ENCODE measurements at regions not wholly inside any gene's neighbourhood (a gene's known extent, or its start where the extent isn't known, plus 50 kb on each side); places are given as distances from the start of the nearest gene placed in this dataset.
"Not testable (repeated sequence)": the region's sequence is repeated elsewhere in the genome, so short reads cannot be mapped to it uniquely, and the experiment has no call there.

GRCh38 chr1:96565546-96565945 lies 156.0 kb upstream of the PTBP2 start:
- H3K36me3 ChIP-seq (ENCODE audit: insufficient read depth, low read length) = no peaks in the 10 kb centered on the region
- H3K27ac ChIP-seq = no peak overlapping the region
- H3K4me3 ChIP-seq = no peak overlapping the region
- no peak overlapping the region for H3K9ac ChIP-seq (ENCODE audit: insufficient read length)
- DNase-seq (ENCODE audit: low read depth, low spot score) = no peak
- H3K9me3 ChIP-seq (ENCODE audit: low read depth, low read length) = no peaks in the 10 kb centered on the region
- TF ChIP-seq POLR2AphosphoS5 (IDR thresholded peaks at IDR 0.05; ENCODE audit: borderline replicate concordance, low read depth, low read length) (no peak), FOXP2 (optimal IDR thresholded peaks at IDR 0.05; ENCODE audit: control extremely low read depth, extremely low read length, insufficient read depth) (no peak), EZH2 (IDR thresholded peaks at IDR 0.05) (no peak)

GRCh38 chr1:96568639-96569038 lies 152.9 kb upstream of the PTBP2 start:
- no peak overlapping the region for H3K4me3 ChIP-seq
- H3K9me3 ChIP-seq (ENCODE audit: low read depth, low read length) = no peaks in the 10 kb centered on the region
- no peak overlapping the region for H3K9ac ChIP-seq (ENCODE audit: insufficient read length)
- DNase-seq (ENCODE audit: low read depth, low spot score) = no peak
- H3K27ac ChIP-seq = no peak overlapping the region
- TF ChIP-seq FOXP2 (optimal IDR thresholded peaks at IDR 0.05; ENCODE audit: control extremely low read depth, extremely low read length, insufficient read depth) (no peak), POLR2AphosphoS5 (IDR thresholded peaks at IDR 0.05; ENCODE audit: borderline replicate concordance, low read depth, low read length) (no peak), EZH2 (IDR thresholded peaks at IDR 0.05) (no peak)
- no peaks in the 10 kb centered on the region for H3K36me3 ChIP-seq (ENCODE audit: insufficient read depth, low read length)

- H3K36me3 ChIP-seq (ENCODE audit: insufficient read depth, low read length) = no peaks in the 10 kb centered on the region
- no peak for DNase-seq (ENCODE audit: low read depth, low spot score)
- H3K4me3 ChIP-seq = no peak overlapping the region
- no peak overlapping the region for H3K27ac ChIP-seq
- no peak overlapping the region for H3K9ac ChIP-seq (ENCODE audit: insufficient read length)
- TF ChIP-seq FOXP2 (optimal IDR thresholded peaks at IDR 0.05; ENCODE audit: control extremely low read depth, extremely low read length, insufficient read depth) (no peak), EZH2 (IDR thresholded peaks at IDR 0.05) (no peak)
- no peaks in the 10 kb centered on the region for H3K9me3 ChIP-seq (ENCODE audit: low read depth, low read length)
These were observed 152.3 kb upstream of the PTBP2 start for GRCh38 chr1:96569288-96569687.

GRCh38 chr1:96579636-96580035 lies 141.9 kb upstream of the PTBP2 start:
- Histone ChIP-seq H3K27ac (no peak overlapping the region), H3K36me3 (ENCODE audit: insufficient read depth, low read length) (no peaks in the 10 kb centered on the region), H3K9me3 (ENCODE audit: low read depth, low read length) (no peaks in the 10 kb centered on the region), H3K4me3 (no peak overlapping the region), H3K9ac (ENCODE audit: insufficient read length) (no peak overlapping the region)
- DNase-seq (ENCODE audit: low read depth, low spot score) = no peak
- TF ChIP-seq EZH2 (IDR thresholded peaks at IDR 0.05) (no peak), POLR2AphosphoS5 (IDR thresholded peaks at IDR 0.05; ENCODE audit: borderline replicate concordance, low read depth, low read length) (no peak), FOXP2 (optimal IDR thresholded peaks at IDR 0.05; ENCODE audit: control extremely low read depth, extremely low read length, insufficient read depth) (no peak)

- no peaks in the 10 kb centered on the region for H3K36me3 ChIP-seq (ENCODE audit: insufficient read depth, low read length)
- H3K9ac ChIP-seq (ENCODE audit: insufficient read length) = no peak overlapping the region
- no peak overlapping the region for H3K4me3 ChIP-seq
- H3K9me3 ChIP-seq (ENCODE audit: low read depth, low read length) = no peaks in the 10 kb centered on the region
- TF ChIP-seq POLR2AphosphoS5 (IDR thresholded peaks at IDR 0.05; ENCODE audit: borderline replicate concordance, low read depth, low read length) (no peak), FOXP2 (optimal IDR thresholded peaks at IDR 0.05; ENCODE audit: control extremely low read depth, extremely low read length, insufficient read depth) (no peak), EZH2 (IDR thresholded peaks at IDR 0.05) (no peak)
- DNase-seq (ENCODE audit: low read depth, low spot score) = no peak
- H3K27ac ChIP-seq = no peak overlapping the region
These were observed 140.7 kb upstream of the PTBP2 start for GRCh38 chr1:96580920-96581319.

- Histone ChIP-seq H3K27ac (no peak overlapping the region), H3K9ac (ENCODE audit: insufficient read length) (no peak overlapping the region), H3K9me3 (ENCODE audit: low read depth, low read length) (no peaks in the 10 kb centered on the region), H3K4me3 (no peak overlapping the region), H3K36me3 (ENCODE audit: insufficient read depth, low read length) (no peaks in the 10 kb centered on the region)
- no peak for TF ChIP-seq FOXP2 (optimal IDR thresholded peaks at IDR 0.05; ENCODE audit: control extremely low read depth, extremely low read length, insufficient read depth)
- no peak for TF ChIP-seq EZH2 (IDR thresholded peaks at IDR 0.05)
- TF ChIP-seq POLR2AphosphoS5 (IDR thresholded peaks at IDR 0.05; ENCODE audit: borderline replicate concordance, low read depth, low read length) = no peak
- no peak for DNase-seq (ENCODE audit: low read depth, low spot score)
These were observed 139.8 kb upstream of the PTBP2 start for GRCh38 chr1:96581772-96582171.

- no peak for DNase-seq (ENCODE audit: low read depth, low spot score)
- Histone ChIP-seq H3K9ac (ENCODE audit: insufficient read length) (no peak overlapping the region), H3K9me3 (ENCODE audit: low read depth, low read length) (no peaks in the 10 kb centered on the region), H3K4me3 (no peak overlapping the region), H3K27ac (no peak overlapping the region), H3K36me3 (ENCODE audit: insufficient read depth, low read length) (no peaks in the 10 kb centered on the region)
- TF ChIP-seq POLR2AphosphoS5 (IDR thresholded peaks at IDR 0.05; ENCODE audit: borderline replicate concordance, low read depth, low read length) = no peak
- no peak for TF ChIP-seq EZH2 (IDR thresholded peaks at IDR 0.05)
- TF ChIP-seq FOXP2 (optimal IDR thresholded peaks at IDR 0.05; ENCODE audit: control extremely low read depth, extremely low read length, insufficient read depth) = no peak
These were observed 137.7 kb upstream of the PTBP2 start for GRCh38 chr1:96583903-96584302.

GRCh38 chr1:96587222-96587621 lies 134.4 kb upstream of the PTBP2 start:
- Histone ChIP-seq H3K9me3 (ENCODE audit: low read depth, low read length) (no peaks in the 10 kb centered on the region), H3K9ac (ENCODE audit: insufficient read length) (no peak overlapping the region), H3K27ac (no peak overlapping the region), H3K36me3 (ENCODE audit: insufficient read depth, low read length) (no peaks in the 10 kb centered on the region), H3K4me3 (no peak overlapping the region)
- TF ChIP-seq EZH2 (IDR thresholded peaks at IDR 0.05) (no peak), FOXP2 (optimal IDR thresholded peaks at IDR 0.05; ENCODE audit: control extremely low read depth, extremely low read length, insufficient read depth) (no peak), POLR2AphosphoS5 (IDR thresholded peaks at IDR 0.05; ENCODE audit: borderline replicate concordance, low read depth, low read length) (no peak)
- no peak for DNase-seq (ENCODE audit: low read depth, low spot score)

- Histone ChIP-seq H3K4me3 (no peak overlapping the region), H3K9me3 (ENCODE audit: low read depth, low read length) (0 out of 2 replicates have a peak, but pooled peaks cover 4% of the 10 kb centered on the region), H3K36me3 (ENCODE audit: insufficient read depth, low read length) (no peaks in the 10 kb centered on the region), H3K27ac (no peak overlapping the region), H3K9ac (ENCODE audit: insufficient read length) (no peak overlapping the region)
- no peak for TF ChIP-seq FOXP2 (optimal IDR thresholded peaks at IDR 0.05; ENCODE audit: control extremely low read depth, extremely low read length, insufficient read depth)
- DNase-seq (ENCODE audit: low read depth, low spot score) = no peak
These were observed 133.1 kb upstream of the PTBP2 start for GRCh38 chr1:96588416-96588995.

- not testable (repeated sequence) for H3K9ac ChIP-seq (ENCODE audit: insufficient read length); H3K4me3 ChIP-seq; DNase-seq (ENCODE audit: low read depth, low spot score); H3K36me3 ChIP-seq (ENCODE audit: insufficient read depth, low read length); H3K9me3 ChIP-seq (ENCODE audit: low read depth, low read length); H3K27ac ChIP-seq
These were observed 126.1 kb upstream of the PTBP2 start for GRCh38 chr1:96595530-96595929.

Measured in SK-N-MC (cell line).